ENCODE measurements at regions not wholly inside any gene's neighbourhood (a gene's known extent, or its start where the extent isn't known, plus 50 kb on each side); places are given as distances from the start of the nearest gene placed in this dataset.

DNA sequence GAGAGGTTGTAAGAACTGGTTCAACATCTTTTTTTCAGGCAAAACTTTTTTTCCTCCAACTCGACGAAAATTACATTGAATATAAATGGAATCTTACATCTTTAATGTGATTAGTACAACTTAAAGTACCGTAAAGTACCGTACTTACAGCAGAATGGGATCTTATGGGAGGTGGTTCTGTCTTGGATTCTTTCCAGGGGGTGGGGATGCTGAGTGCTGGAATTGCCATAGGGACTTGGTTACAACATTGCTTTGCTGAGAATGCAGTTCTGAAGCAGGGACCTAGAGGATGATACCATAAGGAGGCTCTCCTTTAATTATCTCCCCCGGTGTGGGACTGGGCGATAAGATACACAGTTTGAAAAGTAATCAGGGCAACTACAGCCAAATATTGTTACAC lies 186.4 kb downstream of the KLF5 start:
- no peak for DNase-seq (ENCODE audit: low read depth, low spot score)
- H3K4me3 ChIP-seq (ENCODE audit: low read depth, low read length): no peak overlapping the region
- POLR2A ChIA-PET: no interaction called here
- TF ChIP-seq, protein P1, sequence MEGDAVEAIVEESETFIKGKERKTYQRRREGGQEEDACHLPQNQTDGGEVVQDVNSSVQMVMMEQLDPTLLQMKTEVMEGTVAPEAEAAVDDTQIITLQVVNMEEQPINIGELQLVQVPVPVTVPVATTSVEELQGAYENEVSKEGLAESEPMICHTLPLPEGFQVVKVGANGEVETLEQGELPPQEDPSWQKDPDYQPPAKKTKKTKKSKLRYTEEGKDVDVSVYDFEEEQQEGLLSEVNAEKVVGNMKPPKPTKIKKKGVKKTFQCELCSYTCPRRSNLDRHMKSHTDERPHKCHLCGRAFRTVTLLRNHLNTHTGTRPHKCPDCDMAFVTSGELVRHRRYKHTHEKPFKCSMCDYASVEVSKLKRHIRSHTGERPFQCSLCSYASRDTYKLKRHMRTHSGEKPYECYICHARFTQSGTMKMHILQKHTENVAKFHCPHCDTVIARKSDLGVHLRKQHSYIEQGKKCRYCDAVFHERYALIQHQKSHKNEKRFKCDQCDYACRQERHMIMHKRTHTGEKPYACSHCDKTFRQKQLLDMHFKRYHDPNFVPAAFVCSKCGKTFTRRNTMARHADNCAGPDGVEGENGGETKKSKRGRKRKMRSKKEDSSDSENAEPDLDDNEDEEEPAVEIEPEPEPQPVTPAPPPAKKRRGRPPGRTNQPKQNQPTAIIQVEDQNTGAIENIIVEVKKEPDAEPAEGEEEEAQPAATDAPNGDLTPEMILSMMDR (IDR thresholded peaks at IDR 0.05; ENCODE audit: insufficient read depth, low read length, missing control alignments): no peak
- CTCF ChIA-PET: no interaction called here

DNA sequence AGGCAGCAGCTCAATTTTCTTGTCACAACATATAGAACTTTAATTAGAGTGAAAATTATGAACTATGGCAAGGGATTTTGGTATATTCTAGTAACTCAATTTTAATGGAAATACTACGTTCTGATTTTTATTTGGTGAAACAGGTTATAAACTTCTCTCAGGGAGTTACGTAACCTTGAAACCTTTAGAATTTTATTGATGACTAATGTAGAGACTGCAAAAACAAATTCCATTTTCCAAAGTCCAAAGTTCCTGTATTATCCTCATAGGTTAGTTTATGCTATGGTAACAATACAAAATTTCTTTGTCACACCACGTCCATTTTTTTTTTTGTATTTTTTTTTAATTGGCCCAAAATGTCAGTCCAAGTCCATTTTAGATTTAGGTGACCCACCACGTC lies 185.7 kb downstream of the KLF5 start:
- no peak for DNase-seq (ENCODE audit: low read depth, low spot score)
- H3K4me3 ChIP-seq (ENCODE audit: low read depth, low read length): no peak overlapping the region
- POLR2A ChIA-PET: no interaction called here
- TF ChIP-seq, protein P1 (IDR thresholded peaks at IDR 0.05; ENCODE audit: insufficient read depth, low read length, missing control alignments): no peak
- CTCF ChIA-PET: no interaction called here

- TF ChIP-seq, protein P1 (IDR thresholded peaks at IDR 0.05; ENCODE audit: insufficient read depth, low read length, missing control alignments): no peak
- ChIA-PET POLR2A (no interaction called here), CTCF (interaction anchor here (1.4 kb wide), 1 partner anchor 9 kb away, joined by 3 read pairs; no protein-coding TSS in a partner anchor)
- H3K4me3 ChIP-seq (ENCODE audit: low read depth, low read length): no peak overlapping the region
- no peak for DNase-seq (ENCODE audit: low read depth, low spot score)
These were observed 183.8 kb downstream of the KLF5 start for GRCh38 chr13:73242515-73243015.

- ChIA-PET CTCF (no interaction called here), POLR2A (no interaction called here)
- TF ChIP-seq, protein P1 (IDR thresholded peaks at IDR 0.05; ENCODE audit: insufficient read depth, low read length, missing control alignments): no peak
- H3K4me3 ChIP-seq (ENCODE audit: low read depth, low read length): no peak overlapping the region
- no peak for DNase-seq (ENCODE audit: low read depth, low spot score)
These were observed 181.4 kb downstream of the KLF5 start for GRCh38 chr13:73240193-73240592.

DNA sequence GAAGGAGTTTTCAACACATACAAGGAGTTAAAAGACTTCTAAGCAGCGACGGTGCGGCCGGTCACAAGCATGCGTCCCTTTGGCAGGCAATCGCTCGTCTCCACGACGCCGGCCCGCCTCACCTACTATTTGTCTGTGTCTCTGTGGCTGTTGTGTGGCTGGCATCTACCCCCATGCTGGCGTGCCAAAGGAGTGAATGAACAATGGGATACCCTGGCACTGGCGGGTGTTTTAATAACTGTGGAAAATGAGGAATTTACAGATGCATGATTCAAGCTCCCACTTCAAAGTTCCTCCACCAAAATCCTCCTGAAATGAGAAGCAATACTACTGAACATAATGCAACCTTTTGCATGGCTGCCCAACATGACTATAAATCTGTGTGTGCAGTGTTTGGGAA lies 176.6 kb downstream of the KLF5 start:
- DNase-seq (ENCODE audit: low read depth, low spot score): no peak
- ChIA-PET CTCF (no interaction called here), POLR2A (no interaction called here)
- TF ChIP-seq, protein P1 (IDR thresholded peaks at IDR 0.05; ENCODE audit: insufficient read depth, low read length, missing control alignments): no peak
- H3K4me3 ChIP-seq (ENCODE audit: low read depth, low read length): no peak overlapping the region

DNA sequence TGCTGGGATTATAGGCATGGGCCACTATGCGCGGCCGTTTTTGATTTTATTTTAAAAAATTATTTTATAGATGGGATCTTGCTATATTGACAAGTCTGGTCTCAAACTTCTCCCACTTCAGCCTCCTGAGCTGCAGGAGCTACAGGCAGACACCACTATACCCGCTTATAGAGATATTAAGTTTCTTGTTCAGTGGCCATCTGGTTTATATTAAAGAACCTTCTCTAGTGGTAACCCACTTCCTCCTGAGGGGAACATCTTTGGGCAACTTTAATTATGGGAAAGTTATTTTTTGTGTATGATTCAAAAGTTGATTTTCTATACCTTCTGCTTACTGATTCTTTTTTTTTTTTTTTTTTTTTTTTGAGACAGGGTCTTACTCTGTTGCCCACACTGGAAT lies 172.7 kb downstream of the KLF5 start:
- TF ChIP-seq, protein P1 (IDR thresholded peaks at IDR 0.05; ENCODE audit: insufficient read depth, low read length, missing control alignments): no peak
- CTCF ChIA-PET: no interaction called here
- POLR2A ChIA-PET: interaction anchor here (0.6 kb wide), 1 partner anchor 172 kb away, joined by 3 read pairs; no protein-coding TSS in a partner anchor

More for the DNA sequence above, 172.7 kb downstream of the KLF5 start:
- DNase-seq (ENCODE audit: low read depth, low spot score): no peak
- H3K4me3 ChIP-seq (ENCODE audit: low read depth, low read length): no peak overlapping the region
